K562 (cell line): ENCODE measurements at regions not wholly inside any gene's neighbourhood (a gene's known extent, or its start where the extent isn't known, plus 50 kb on each side); places are given as distances from the start of the nearest gene placed in this dataset.

ENCODE experiments used
- ATAC-seq: fragments of 200-7000 bp; cut with Tn5 transposase; 3 replicates; pipeline ENCODE4 v1.9.1; 2020; ENCODE audit warnings: moderate library complexity
- BruUV-seq: library from RNA; stranded (reverse); fragments of 400-500 nt; replicated peaks from 2 replicates; lab custom pipeline; 2021; lab: Mats Ljungman, UMichigan
- CTCF ChIA-PET: fragments of 300-600 bp; formaldehyde crosslinking; extraction: SDS; loops from one replicate; lab custom pipeline; 2021; ENCODE audit warnings: low intra/inter-chr PET ratio; lab: Yijun Ruan, JAX
- POLR2A ChIA-PET: fragments of 300-600, 350-650 bp; sonication (Branson Sonifier 250); formaldehyde crosslinking; extraction: SDS; loops from one replicate; lab custom pipeline; 2021; ENCODE audit warnings: antibody characterized with exemption, inconsistent platforms; lab: Yijun Ruan, JAX
- DNase-seq, 4 experiments: peaks; one replicate each; pipeline versions ENCODE4 v3.0.0 to v3.0.0-alpha.2; 2011 to 2018; ENCODE audit warnings: low spot score in 3 of 4, mixed read lengths in 3 of 4; ENCODE audit errors: extremely low read depth in 1 of 4
- FAIRE-seq: peaks from 2 replicates; lab custom pipeline; 2011; peaks lifted over from hg19 to GRCh38; lab: Jason Lieb, UNC
- H2AFZ ChIP-seq: 2 replicates; pipeline ENCODE4 v1.6.0; 2011; ENCODE audit warnings: low read depth, low read length, control low read depth, inconsistent platforms
- H3K27ac ChIP-seq: fragments of 200-600 bp; 3 replicates; pipeline ENCODE4 v1.8.0; 2011; ENCODE audit warnings: low read depth, mild to moderate bottlenecking, control low read depth, inconsistent platforms, low read length, moderate library complexity, mixed read lengths; ENCODE audit errors: extremely low read depth
- H3K27me3 ChIP-seq, 2 experiments: fragments of 300-600 bp in 1 of 2; 2 replicates in 1 of 2; 3 replicates in 1 of 2; pipeline versions ENCODE4 v1.6.0 to v1.8.0; 2011; ENCODE audit warnings: inconsistent platforms in 2 of 2, low read length in 2 of 2, mild to moderate bottlenecking in 1 of 2, mixed read lengths in 1 of 2, moderate library complexity in 1 of 2; ENCODE audit not compliant: control insufficient read depth in 2 of 2, insufficient read depth in 2 of 2
- H3K36me3 ChIP-seq: fragments of 300-600 bp; 3 replicates; pipeline ENCODE4 v1.8.0; 2011; ENCODE audit warnings: mild to moderate bottlenecking, low read length, inconsistent platforms; ENCODE audit not compliant: control insufficient read depth, insufficient read depth
- H3K4me1 ChIP-seq, 2 experiments: fragments of 200-600 bp in 1 of 2; replicated peaks in 1 of 2; 2 replicates in 1 of 2; 3 replicates in 1 of 2; pipeline versions ENCODE4 v1.5.1 to v1.8.0; 2011; ENCODE audit warnings: inconsistent platforms in 2 of 2, low read length in 2 of 2, mild to moderate bottlenecking in 1 of 2, mixed read lengths in 1 of 2, moderate library complexity in 1 of 2; ENCODE audit not compliant: control insufficient read depth in 2 of 2, insufficient read depth in 2 of 2
- H3K4me2 ChIP-seq: 2 replicates; pipeline ENCODE4 v1.6.1; 2011; ENCODE audit warnings: low read length, control low read depth, inconsistent platforms, mixed read lengths; ENCODE audit not compliant: insufficient read depth
- H3K4me3 ChIP-seq: fragments of 200-600 bp; sonication (generic), shearing (Covaris generic); 2 replicates; pipeline ENCODE4 v1.5.1; 2016; ENCODE audit warnings: control low read depth, inconsistent platforms
- H3K79me2 ChIP-seq: fragments of 200-600 bp; 3 replicates; pipeline ENCODE4 v1.8.0; 2011; ENCODE audit warnings: low read length, inconsistent platforms; ENCODE audit not compliant: control insufficient read depth, insufficient read depth
- H3K9ac ChIP-seq, 2 experiments: 2 replicates each; pipeline versions ENCODE4 v1.6.0 to v1.6.1; 2011; ENCODE audit warnings: low read depth in 2 of 2, low read length in 2 of 2, control low read depth in 1 of 2, inconsistent platforms in 1 of 2, mild to moderate bottlenecking in 1 of 2, mixed read lengths in 1 of 2; ENCODE audit not compliant: insufficient read depth in 1 of 2
- H3K9me1 ChIP-seq: one replicate; pipeline ENCODE4 v1.6.0; 2011; ENCODE audit warnings: inconsistent platforms, mild to moderate bottlenecking, low read length, moderate library complexity; ENCODE audit not compliant: control insufficient read depth, insufficient read depth
- H3K9me3 ChIP-seq: replicated peaks from 2 replicates; pipeline ENCODE4 v1.5.1; 2011; ENCODE audit warnings: low read depth, low read length, inconsistent platforms; ENCODE audit not compliant: control insufficient read depth, insufficient read depth
- H4K20me1 ChIP-seq: replicated peaks from 2 replicates; pipeline ENCODE4 v1.6.1; 2011; ENCODE audit warnings: low read length, inconsistent platforms, mixed read lengths; ENCODE audit not compliant: control insufficient read depth, insufficient read depth
- KDM5B ChIP-seq: fragments of 200-600 bp; sonication (generic); IDR thresholded peaks from 2 replicates; pipeline ENCODE4 v1.6.1; 2012; ENCODE audit warnings: low read depth, mild to moderate bottlenecking, moderate library complexity, low read length, control low read depth, inconsistent platforms; ENCODE audit not compliant: insufficient replicate concordance
- LCOR ChIP-seq: sonication (generic); formaldehyde crosslinking; IDR thresholded peaks from 2 replicates; pipeline ENCODE4 v1.8.0; 2022; ENCODE audit warnings: mild to moderate bottlenecking, missing genetic modification reagents
- PTBP1 ChIP-seq: fragments of 200-400 bp; formaldehyde crosslinking; IDR thresholded peaks from 2 replicates; pipeline ENCODE4 v1.6.1; 2017; ENCODE audit warnings: low read depth, low read length
- PTTG1 ChIP-seq: fragments of 450-650 bp; IDR thresholded peaks from 2 replicates; pipeline ENCODE4 v1.6.1; 2016; ENCODE audit warnings: low read depth, mild to moderate bottlenecking, missing genetic modification characterization, missing compliant biosample characterization
- WGBS: fragments of 100-300 bp; shearing (Covaris generic); methylation state at CpG from one replicate; pipeline ENCODE4 v1.1.6; 2016; ENCODE audit warnings: low coverage, mixed read lengths; ENCODE audit not compliant: insufficient coverage; ENCODE audit errors: missing lambda C conversion rate; 5-methylcytosine and 5-hydroxymethylcytosine counted together
- in situ Hi-C: fragments of 300-500 bp; cut with MboI; formaldehyde crosslinking; loops from 4 replicates; pipeline ENCODE4 v1.15.0; 2018; ENCODE audit warnings: inconsistent platforms, mixed read lengths
- intact Hi-C: fragments of 100-400 bp; cut with micrococcal nuclease; formaldehyde crosslinking; loops from 2 replicates; pipeline ENCODE4 v1.14.2; 2022
- TF ChIP-seq, protein P1 (sequence below), 2 experiments: fragments of 250-450 bp in 1 of 2; fragments of 450-650 bp in 1 of 2; sonication (Bioruptor Pico) in 1 of 2; IDR thresholded peaks; 2 replicates each; pipeline versions ENCODE4 v1.6.1 to v1.8.0; 2016 to 2021; ENCODE audit warnings: mild to moderate bottlenecking in 2 of 2, moderate library complexity in 2 of 2, missing compliant biosample characterization in 1 of 2, missing genetic modification characterization in 1 of 2
- TF ChIP-seq, protein P2 (sequence below): sonication (generic); formaldehyde crosslinking; IDR thresholded peaks from 2 replicates; pipeline ENCODE4 v1.8.0; 2022; ENCODE audit warnings: mild to moderate bottlenecking, missing genetic modification reagents

DNA sequence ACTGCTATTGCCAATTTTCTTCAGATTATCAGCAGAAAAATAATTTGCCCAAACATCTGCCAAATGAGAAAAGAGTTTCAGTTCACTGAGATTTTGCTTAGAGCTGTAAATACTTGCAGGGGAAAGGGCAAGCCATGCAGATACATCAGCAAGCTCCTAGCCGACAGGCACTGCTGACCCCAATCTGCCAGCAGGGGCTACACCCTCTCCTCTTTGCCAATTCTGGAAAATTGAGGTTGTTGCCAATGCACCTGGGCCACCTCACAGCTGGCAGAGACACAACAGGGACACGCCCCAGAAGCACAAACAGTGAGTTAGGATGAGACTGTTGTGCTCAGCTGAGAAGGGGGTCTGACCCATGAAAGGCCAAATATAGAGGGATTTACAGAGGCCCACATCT lies 129.5 kb upstream of the MYO3A start:
- H3K27ac ChIP-seq: no peak overlapping the region
- H3K4me2 ChIP-seq: no peak overlapping the region
- H3K4me1 ChIP-seq: no peaks in the 10 kb centered on the region
- in situ Hi-C loops (no loop called here), intact Hi-C loops (no loop called here)
- TF ChIP-seq PTTG1 (tag) (no peak), PTBP1 (no peak), LCOR (CRISPR knock-in tag) (no peak), KDM5B (no peak)
- TF ChIP-seq, protein P1, sequence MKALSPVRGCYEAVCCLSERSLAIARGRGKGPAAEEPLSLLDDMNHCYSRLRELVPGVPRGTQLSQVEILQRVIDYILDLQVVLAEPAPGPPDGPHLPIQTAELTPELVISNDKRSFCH (CRISPR knock-in tag; IDR thresholded peaks at IDR 0.05): no peak
- TF ChIP-seq, protein P1 (tag; IDR thresholded peaks at IDR 0.05): no peak
- TF ChIP-seq, protein P2, sequence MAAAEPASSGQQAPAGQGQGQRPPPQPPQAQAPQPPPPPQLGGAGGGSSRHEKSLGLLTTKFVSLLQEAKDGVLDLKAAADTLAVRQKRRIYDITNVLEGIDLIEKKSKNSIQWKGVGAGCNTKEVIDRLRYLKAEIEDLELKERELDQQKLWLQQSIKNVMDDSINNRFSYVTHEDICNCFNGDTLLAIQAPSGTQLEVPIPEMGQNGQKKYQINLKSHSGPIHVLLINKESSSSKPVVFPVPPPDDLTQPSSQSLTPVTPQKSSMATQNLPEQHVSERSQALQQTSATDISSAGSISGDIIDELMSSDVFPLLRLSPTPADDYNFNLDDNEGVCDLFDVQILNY (CRISPR knock-in tag): no peak
- ATAC-seq (no peak), DNase-seq (no peak), FAIRE-seq (no peak)
- no peak overlapping the region for H3K4me3 ChIP-seq
- H3K9me3 ChIP-seq: no peaks in the 10 kb centered on the region
- no peaks in the 10 kb centered on the region for H3K9me1 ChIP-seq
- no TSS peak for BruUV-seq
- no peaks in the 10 kb centered on the region for H3K36me3 ChIP-seq
- H3K79me2 ChIP-seq: no peaks in the 10 kb centered on the region
- ChIA-PET POLR2A (no interaction called here), CTCF (no interaction called here)
- H3K9ac ChIP-seq: no peak overlapping the region
- WGBS: 0% methylated on average over 2 of the region's 2 CpGs
- H4K20me1 ChIP-seq: no peaks in the 10 kb centered on the region
- peaks cover 0 to 4% of the 10 kb centered on the region in 2 experiments; a peak in 1 of 5 replicates for H3K27me3 ChIP-seq
- no peak overlapping the region for H2AFZ ChIP-seq
